Panc1 (cell line): ENCODE measurements at regions not wholly inside any gene's neighbourhood (a gene's known extent, or its start where the extent isn't known, plus 50 kb on each side); places are given as distances from the start of the nearest gene placed in this dataset.

Experiments
- ATAC-seq: fragments of 200-7000 bp; cut with Tn5 transposase; 2 replicates; pipeline ENCODE4 v1.9.1; 2020; ENCODE audit warnings: mild to moderate bottlenecking, moderate library complexity
- BruUV-seq: library from RNA; stranded (reverse); fragments of 400-500 nt; replicated peaks from 2 replicates; lab custom pipeline; 2021; lab: Mats Ljungman, UMichigan
- CTCF ChIA-PET: fragments of 300-600 bp; sonication (Branson Sonifier 250); formaldehyde crosslinking; loops from one replicate; lab custom pipeline; 2022; ENCODE audit warnings: antibody characterized with exemption; lab: Charles Lee
- POLR2A ChIA-PET: fragments of 300-600 bp; sonication (Branson Sonifier 250); formaldehyde crosslinking; loops from one replicate; lab custom pipeline; 2022; ENCODE audit warnings: antibody characterized with exemption; lab: Charles Lee
- DNase-seq: peaks from one replicate; pipeline ENCODE4 v3.0.0-alpha.2; 2010; ENCODE audit warnings: low read depth, low spot score
- H3K27ac ChIP-seq: 2 replicates; pipeline ENCODE4 v1.5.1; 2011; ENCODE audit warnings: mild to moderate bottlenecking, low read length, inconsistent platforms
- H3K27me3 ChIP-seq: fragments of 200-500 bp; sonication (Bioruptor generic); 2 replicates; pipeline ENCODE4 v1.6.0; 2014; ENCODE audit warnings: low read length, inconsistent platforms; ENCODE audit not compliant: control insufficient read depth, insufficient read depth
- H3K36me3 ChIP-seq: fragments of 200-500 bp; sonication (Bioruptor generic); 2 replicates; pipeline ENCODE4 v1.5.1; 2014; ENCODE audit warnings: inconsistent platforms, mild to moderate bottlenecking, low read length, moderate library complexity; ENCODE audit not compliant: control insufficient read depth, insufficient read depth
- H3K4me1 ChIP-seq: 2 replicates; pipeline ENCODE4 v1.5.1; 2011; ENCODE audit warnings: inconsistent platforms, mild to moderate bottlenecking, low read length, moderate library complexity; ENCODE audit not compliant: control insufficient read depth, insufficient read depth
- H3K4me3 ChIP-seq, 2 experiments: 2 replicates each; pipeline ENCODE4 v1.5.1; 2011 to 2012; ENCODE audit warnings: low read depth in 2 of 2, low read length in 2 of 2, mild to moderate bottlenecking in 2 of 2, inconsistent platforms in 1 of 2, moderate library complexity in 1 of 2
- H3K9me3 ChIP-seq: fragments of 200-500 bp; sonication (Bioruptor generic); 2 replicates; pipeline ENCODE4 v1.5.1; 2014; ENCODE audit warnings: low read depth, mild to moderate bottlenecking, inconsistent platforms, low read length, moderate library complexity; ENCODE audit not compliant: control insufficient read depth, insufficient read depth
- CTCF ChIP-seq: fragments of 450-650 bp; IDR thresholded peaks from 2 replicates; pipeline ENCODE4 v1.5.1; 2017; ENCODE audit warnings: mild to moderate bottlenecking
- POLR2AphosphoS5 ChIP-seq: IDR thresholded peaks from 2 replicates; pipeline ENCODE4 v1.6.1; 2012; ENCODE audit warnings: mild to moderate bottlenecking, low read depth, low read length, moderate library complexity
- REST ChIP-seq, 2 experiments: IDR thresholded peaks; 2 replicates each; pipeline ENCODE4 v1.6.1; 2011 to 2012; ENCODE audit warnings: low read depth in 2 of 2, control low read depth in 1 of 2, low read length in 1 of 2, mild to moderate bottlenecking in 1 of 2, moderate library complexity in 1 of 2; ENCODE audit not compliant: insufficient read depth in 1 of 2
- SIN3A ChIP-seq: IDR thresholded peaks from 2 replicates; pipeline ENCODE4 v1.6.1; 2012; ENCODE audit warnings: low read depth, mild to moderate bottlenecking, low read length, moderate library complexity, borderline replicate concordance; ENCODE audit not compliant: insufficient read depth
- TCF7L2 ChIP-seq: IDR thresholded peaks from 2 replicates; pipeline ENCODE4 v1.6.1; 2011; ENCODE audit warnings: mild to moderate bottlenecking, low read depth, low read length, inconsistent platforms
- in situ Hi-C: cut with HindIII; loops from 2 replicates; pipeline ENCODE4 v1.10.0; 2016; ENCODE audit warnings: low sequenced_read_pairs, low pct_unique_long_range_greater_than_20kb
- intact Hi-C: fragments of 100-400 bp; cut with micrococcal nuclease; formaldehyde crosslinking; loops from one replicate; pipeline ENCODE4 v1.10.0; 2022; ENCODE audit not compliant: unreplicated experiment

- Histone ChIP-seq H3K9me3 (peaks cover 6% of the 10 kb centered on the region; the same call in 1 of the 2 replicates), H3K4me1 (no peaks in the 10 kb centered on the region), H3K36me3 (no peaks in the 10 kb centered on the region), H3K4me3 (no peak overlapping the region), H3K27ac (no peak overlapping the region), H3K27me3 (no peaks in the 10 kb centered on the region)
- POLR2A ChIA-PET = no interaction called here
- in situ Hi-C loops (no loop called here), intact Hi-C loops (no loop called here)
- TF ChIP-seq POLR2AphosphoS5 (no peak), REST (IDR thresholded peaks at IDR 0.05; ENCODE audit: insufficient read depth in 1 of 2, low read depth in 2 of 2, low read length in 1 of 2) (no peak), SIN3A (no peak), TCF7L2 (no peak), CTCF (no peak)
- no TSS peak for BruUV-seq
- CTCF ChIA-PET = no interaction called here
- no peak for ATAC-seq
- DNase-seq = no peak
Measured at GRCh38 chr3:95911767-95912166, 902.6 kb upstream of the EPHA6 start.

- ChIA-PET POLR2A (no interaction called here), CTCF (no interaction called here)
- TF ChIP-seq POLR2AphosphoS5 (no peak), REST (IDR thresholded peaks at IDR 0.05; ENCODE audit: insufficient read depth in 1 of 2, low read depth in 2 of 2, low read length in 1 of 2) (no peak), SIN3A (no peak), TCF7L2 (no peak), CTCF (no peak)
- Histone ChIP-seq H3K27me3 (no peaks in the 10 kb centered on the region), H3K36me3 (no peaks in the 10 kb centered on the region), H3K27ac (no peak overlapping the region), H3K9me3 (0 out of 2 replicates have a peak, but pooled peaks cover 2% of the 10 kb centered on the region), H3K4me1 (no peaks in the 10 kb centered on the region), H3K4me3 (no peak overlapping the region)
- DNase-seq (no peak), ATAC-seq (no peak)
- in situ Hi-C loops (no loop called here), intact Hi-C loops (no loop called here)
- BruUV-seq = no TSS peak
Measured at GRCh38 chr3:95923496-95924210, 890.7 kb upstream of the EPHA6 start.
